RWPE1 (cell line): ENCODE measurements at regions not wholly inside any gene's neighbourhood (a gene's known extent, or its start where the extent isn't known, plus 50 kb on each side); places are given as distances from the start of the nearest gene placed in this dataset.
A peak's percentile ranks its signal among the peaks of the same experiment; 100 is the strongest.

Experiments used
- CTCF ChIA-PET: fragments of 350-600 bp; sonication (Branson Sonifier 250); formaldehyde crosslinking; extraction: SDS; loops from one replicate; lab custom pipeline; 2021; lab: Yijun Ruan, JAX
- POLR2A ChIA-PET: fragments of 400-600 bp; formaldehyde crosslinking; extraction: SDS; loops from one replicate; lab custom pipeline; 2020; ENCODE audit warnings: antibody characterized with exemption; ENCODE audit not compliant: low non-redundant PET; lab: Yijun Ruan, JAX
- DNase-seq: peaks from one replicate; pipeline ENCODE4 v3.0.0; 2012; ENCODE audit warnings: low spot score
- H3K27ac ChIP-seq: fragments of 450-650 bp; 2 replicates; pipeline ENCODE4 v1.5.1; 2017
- CTCF ChIP-seq: fragments of 450-650 bp; conservative IDR thresholded peaks from 2 replicates; pipeline ENCODE4 v1.5.1; 2017; ENCODE audit warnings: low read depth, mild to moderate bottlenecking

DNA sequence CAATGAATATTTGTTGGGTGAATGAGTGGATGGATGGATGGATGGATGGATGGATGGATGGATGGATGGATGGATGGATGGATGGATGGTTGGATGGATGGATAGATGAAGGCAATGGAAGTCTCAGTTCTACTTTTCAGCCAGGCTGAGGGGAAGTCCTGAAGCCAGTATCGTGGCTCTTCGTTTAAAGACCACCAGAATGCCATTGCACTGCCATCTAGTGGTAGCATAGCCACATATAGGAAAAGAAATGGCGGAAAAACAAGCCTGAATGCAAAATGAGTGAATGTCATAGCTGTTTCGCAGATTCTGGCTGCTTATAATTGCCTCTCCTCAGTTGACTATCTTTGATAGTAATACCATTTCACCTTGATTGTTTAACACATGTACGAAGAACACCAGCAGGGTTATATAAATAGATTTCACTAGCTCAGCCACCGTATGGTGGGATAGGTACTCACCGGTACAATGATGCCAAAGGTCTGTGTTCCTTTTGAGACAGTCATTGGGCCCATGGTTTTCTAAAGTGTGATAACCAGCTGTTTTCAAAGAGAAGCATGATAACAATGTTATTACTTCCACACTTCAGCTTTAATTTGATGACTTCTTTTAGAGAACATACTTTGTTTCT is 62.3 kb upstream of the GREB1L start:
- peak; percentile 76 for TF ChIP-seq CTCF
- H3K27ac ChIP-seq, result no peak overlapping the region
- ChIA-PET CTCF (interaction anchor here (0.5 to 1.3 kb wide), 9 partner anchors 7 to 319 kb away, joined by 3 to 5 read pairs (median 3); no protein-coding TSS in a partner anchor), POLR2A (no interaction called here)
- DNase-seq, result peak; percentile 55

GRCh38 chr18:21180588-21180987 is 61.4 kb upstream of the GREB1L start:
- POLR2A ChIA-PET, result no interaction called here

GRCh38 chr18:21181766-21182165 is 60.3 kb upstream of the GREB1L start:
- no peak for DNase-seq
- no peak for TF ChIP-seq CTCF
- POLR2A ChIA-PET, result no interaction called here
- CTCF ChIA-PET, result interaction anchor here (0.6 kb wide), 1 partner anchor 54 kb away, joined by 4 read pairs; no protein-coding TSS in a partner anchor
- H3K27ac ChIP-seq, result no peak overlapping the region

More at GRCh38 chr18:21180588-21180987, 61.4 kb upstream of the GREB1L start:
- DNase-seq, result no peak
- CTCF ChIA-PET, result interaction anchor here (0.6 to 1.3 kb wide), 2 partner anchors 17 to 156 kb away, joined by 3 to 5 read pairs; no protein-coding TSS in a partner anchor
- H3K27ac ChIP-seq, result no peak overlapping the region
- TF ChIP-seq CTCF, result no peak

DNA sequence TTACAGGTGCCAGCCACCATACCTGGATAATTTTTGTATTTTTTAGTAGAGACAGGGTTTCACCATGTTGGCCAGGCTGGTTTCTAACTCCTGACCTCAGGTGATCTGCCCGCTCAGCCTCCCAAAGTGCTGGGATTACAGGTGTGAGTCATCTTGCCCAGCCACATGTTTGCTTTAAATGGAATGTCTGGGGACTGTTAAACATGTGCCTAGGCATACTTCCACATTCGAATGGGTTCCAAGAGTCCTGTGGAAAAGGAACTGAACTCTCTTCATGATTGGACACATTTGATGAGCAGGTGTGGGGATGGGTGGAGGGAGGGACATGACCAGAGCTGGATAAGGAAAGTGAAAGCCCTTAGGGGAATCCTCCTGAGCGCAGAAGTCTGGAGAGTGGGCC is 58.4 kb upstream of the GREB1L start:
- ChIA-PET CTCF (no interaction called here), POLR2A (no interaction called here)
- no peak overlapping the region for H3K27ac ChIP-seq
- DNase-seq, result peak; percentile 26
- TF ChIP-seq CTCF, result no peak

DNA sequence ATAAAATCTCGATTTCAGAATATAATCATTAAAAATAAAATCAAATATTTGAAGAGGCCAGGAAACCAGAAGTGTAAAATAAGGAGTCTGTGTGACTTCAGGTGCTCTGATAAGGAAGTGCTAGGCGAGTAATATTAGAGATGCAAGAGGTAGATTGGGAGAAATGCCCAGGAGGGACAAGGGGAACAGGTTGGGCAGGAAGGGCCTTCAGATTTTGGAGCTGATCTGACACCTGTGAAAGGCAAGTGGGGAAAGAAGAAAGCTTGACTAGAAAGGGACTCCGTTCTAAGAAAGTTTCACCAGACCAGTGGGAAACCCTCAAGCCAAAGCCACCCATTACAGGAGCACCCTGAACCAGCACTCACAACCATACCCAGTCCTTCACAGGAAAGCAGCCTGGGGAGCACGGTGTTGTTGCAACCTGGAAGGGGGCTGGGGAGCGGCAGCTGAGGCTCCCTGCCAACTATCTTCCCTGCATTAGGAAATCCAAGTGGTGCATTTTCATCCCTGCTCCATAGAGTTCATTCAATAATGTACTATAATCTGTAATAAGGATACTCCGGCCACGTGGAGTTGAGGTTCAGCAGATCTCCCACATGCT is 57.5 kb upstream of the GREB1L start:
- TF ChIP-seq CTCF, result no peak
- ChIA-PET POLR2A (no interaction called here), CTCF (no interaction called here)
- no peak for DNase-seq
- H3K27ac ChIP-seq, result no peak overlapping the region

DNA sequence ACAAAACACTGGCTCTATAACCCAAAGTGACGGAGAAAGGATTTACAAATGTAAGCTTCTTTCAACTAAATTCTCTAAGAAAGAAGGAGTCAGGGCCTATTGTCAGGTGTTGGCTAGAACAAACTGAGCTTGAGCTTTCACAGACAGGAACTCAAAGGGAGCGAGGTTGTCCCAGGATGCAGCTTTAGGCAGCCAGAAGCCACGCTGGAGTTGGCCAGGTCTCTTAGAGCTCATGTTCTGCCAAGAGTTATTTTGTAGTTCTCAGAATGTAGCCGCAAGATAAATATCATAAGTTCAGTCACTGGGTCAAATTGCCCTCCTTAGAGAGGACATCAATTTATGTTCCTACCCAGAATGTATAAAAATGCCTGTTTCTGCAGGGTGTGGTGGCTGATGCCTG is 54.1 kb upstream of the GREB1L start:
- H3K27ac ChIP-seq, result no peak overlapping the region
- POLR2A ChIA-PET, result no interaction called here
- no peak for DNase-seq
- CTCF ChIA-PET, result interaction anchor here (0.5 to 1.3 kb wide), 4 partner anchors 9 to 537 kb away, joined by 3 to 5 read pairs (median 4); no protein-coding TSS in a partner anchor
- no peak for TF ChIP-seq CTCF
